GM23338 (cell line): ENCODE measurements at regions not wholly inside any gene's neighbourhood (a gene's known extent, or its start where the extent isn't known, plus 50 kb on each side); places are given as distances from the start of the nearest gene placed in this dataset.
"Not testable (repeated sequence)": the region's sequence is repeated elsewhere in the genome, so short reads cannot be mapped to it uniquely, and the experiment has no call there.

Experiments
- ATAC-seq: fragments of 200-7000 bp; cut with Tn5 transposase; 3 replicates; pipeline ENCODE4 v1.9.1; 2020
- DNase-seq: peaks from one replicate; pipeline ENCODE4 v3.0.0-alpha.2; 2015; ENCODE audit warnings: low spot score
- H2AFZ ChIP-seq: fragments of 200-600 bp; sonication (generic); 2 replicates; pipeline ENCODE4 v1.8.0; 2016; ENCODE audit warnings: antibody characterized with exemption, mild to moderate bottlenecking, moderate library complexity
- H3F3A ChIP-seq: fragments of 200-600 bp; sonication (generic); replicated peaks from 2 replicates; pipeline ENCODE4 v1.8.0; 2017; ENCODE audit warnings: antibody characterized with exemption, mixed run types, low read depth
- H3K27ac ChIP-seq: fragments of 200-600 bp; sonication (generic); 2 replicates; pipeline ENCODE4 v1.6.1; 2016; ENCODE audit warnings: low read depth
- H3K27me3 ChIP-seq: fragments of 200-600 bp; sonication (generic); 2 replicates; pipeline ENCODE4 v1.8.0; 2016; ENCODE audit warnings: mild to moderate bottlenecking, mixed run types, moderate library complexity; ENCODE audit not compliant: insufficient read depth
- H3K36me3 ChIP-seq: fragments of 200-600 bp; sonication (generic); 2 replicates; pipeline ENCODE4 v1.8.0; 2016; ENCODE audit warnings: mild to moderate bottlenecking; ENCODE audit not compliant: insufficient read depth
- H3K4me1 ChIP-seq: fragments of 200-600 bp; sonication (generic); 2 replicates; pipeline ENCODE4 v1.8.0; 2016; ENCODE audit warnings: mild to moderate bottlenecking, moderate library complexity; ENCODE audit not compliant: insufficient read depth
- H3K4me2 ChIP-seq: fragments of 200-600 bp; sonication (generic); 2 replicates; pipeline ENCODE4 v1.7.1; 2017; ENCODE audit warnings: mixed run types
- H3K4me3 ChIP-seq: fragments of 200-600 bp; sonication (generic); 2 replicates; pipeline ENCODE4 v1.6.1; 2016; ENCODE audit warnings: mixed run types
- H3K79me2 ChIP-seq: fragments of 200-600 bp; sonication (generic); replicated peaks from 2 replicates; pipeline ENCODE4 v1.8.0; 2017; ENCODE audit warnings: mild to moderate bottlenecking; ENCODE audit not compliant: insufficient read depth
- H3K9me2 ChIP-seq: fragments of 200-600 bp; sonication (generic); 2 replicates; pipeline ENCODE4 v1.8.0; 2017; ENCODE audit not compliant: insufficient read depth
- H4K20me1 ChIP-seq: fragments of 200-600 bp; sonication (generic); replicated peaks from 2 replicates; pipeline ENCODE4 v1.8.0; 2017; ENCODE audit warnings: mild to moderate bottlenecking; ENCODE audit not compliant: insufficient read depth
- H3K27ac Mint-ChIP-seq: 2 replicates; pipeline ENCODE4 v1.8.0; 2020; ENCODE audit warnings: inconsistent platforms, mild to moderate bottlenecking, moderate library complexity, mixed read lengths
- H3K27me3 Mint-ChIP-seq: 3 replicates; pipeline ENCODE4 v1.8.0; 2022; ENCODE audit warnings: low read depth, mild to moderate bottlenecking, moderate library complexity, mixed read lengths, inconsistent platforms; ENCODE audit not compliant: insufficient read depth, poor library complexity
- H3K36me3 Mint-ChIP-seq: 3 replicates; pipeline ENCODE4 v1.8.0; 2021; ENCODE audit warnings: low read depth, mild to moderate bottlenecking, inconsistent platforms, moderate library complexity, mixed read lengths
- H3K4me1 Mint-ChIP-seq: 3 replicates; pipeline ENCODE4 v1.8.0; 2020; ENCODE audit warnings: mild to moderate bottlenecking, inconsistent platforms, mixed read lengths
- H3K4me3 Mint-ChIP-seq: 3 replicates; pipeline ENCODE4 v1.8.0; 2021; ENCODE audit warnings: moderate library complexity, mild to moderate bottlenecking, inconsistent platforms, mixed read lengths
- H3K9me3 Mint-ChIP-seq: 3 replicates; pipeline ENCODE4 v1.8.0; 2020; ENCODE audit warnings: moderate library complexity, mild to moderate bottlenecking, inconsistent platforms, mixed read lengths
- CREB1 ChIP-seq: fragments of 250-450 bp; sonication (Bioruptor Pico); IDR thresholded peaks from 2 replicates; pipeline ENCODE4 v1.5.0; 2020; ENCODE audit warnings: low read depth, mild to moderate bottlenecking, moderate library complexity
- EZH2 ChIP-seq: fragments of 200-600 bp; sonication (generic); IDR thresholded peaks from one replicate; pipeline ENCODE4 v1.8.0; 2017; ENCODE audit warnings: antibody characterized with exemption, mild to moderate bottlenecking, low read depth; ENCODE audit not compliant: unreplicated experiment
- EZH2phosphoT487 ChIP-seq: fragments of 200-600 bp; sonication (generic); IDR thresholded peaks from one replicate; pipeline ENCODE4 v1.8.1; 2018; ENCODE audit warnings: antibody characterized with exemption; ENCODE audit not compliant: unreplicated experiment
- JUNB ChIP-seq: IDR thresholded peaks from one replicate; pipeline ENCODE4 v1.6.1; 2016; ENCODE audit warnings: antibody characterized with exemption; ENCODE audit not compliant: unreplicated experiment
- NANOG ChIP-seq: IDR thresholded peaks from 2 replicates; pipeline ENCODE4 v1.6.1; 2016; ENCODE audit warnings: antibody characterized with exemption, borderline replicate concordance
- POLR2AphosphoS5 ChIP-seq: IDR thresholded peaks from 2 replicates; pipeline ENCODE4 v1.6.1; 2016; ENCODE audit warnings: antibody characterized with exemption, low read depth
- STAT1 ChIP-seq: IDR thresholded peaks from one replicate; pipeline ENCODE4 v1.6.1; 2016; ENCODE audit warnings: antibody characterized with exemption; ENCODE audit not compliant: unreplicated experiment
- ZNF114 ChIP-seq: fragments of 250-450 bp; sonication (Bioruptor Pico); IDR thresholded peaks from 2 replicates; pipeline ENCODE4 v1.5.0; 2020; ENCODE audit warnings: mild to moderate bottlenecking, moderate library complexity
- ZNF331 ChIP-seq: fragments of 250-450 bp; sonication (Bioruptor Pico); IDR thresholded peaks from 2 replicates; pipeline ENCODE4 v1.5.0; 2020; ENCODE audit warnings: low read depth, mild to moderate bottlenecking, moderate library complexity
- TF ChIP-seq, protein P1 (sequence below): fragments of 250-450 bp; sonication (Bioruptor Pico); IDR thresholded peaks from 2 replicates; pipeline ENCODE4 v1.5.0; 2020; ENCODE audit warnings: mild to moderate bottlenecking, moderate library complexity
- TF ChIP-seq, protein P2 (sequence below), 2 experiments: fragments of 200-600 bp in 1 of 2; sonication (generic) in 1 of 2; conservative IDR thresholded peaks; 2 replicates each; pipeline versions ENCODE4 v1.5.1 to v1.6.1; 2016 to 2017; ENCODE audit warnings: antibody characterized with exemption in 2 of 2, low read depth in 2 of 2, mild to moderate bottlenecking in 2 of 2, moderate library complexity in 1 of 2
- TF ChIP-seq, protein P3 (sequence below): IDR thresholded peaks from one replicate; pipeline ENCODE4 v1.6.1; 2018; ENCODE audit warnings: antibody characterized with exemption; ENCODE audit not compliant: unreplicated experiment

DNA sequence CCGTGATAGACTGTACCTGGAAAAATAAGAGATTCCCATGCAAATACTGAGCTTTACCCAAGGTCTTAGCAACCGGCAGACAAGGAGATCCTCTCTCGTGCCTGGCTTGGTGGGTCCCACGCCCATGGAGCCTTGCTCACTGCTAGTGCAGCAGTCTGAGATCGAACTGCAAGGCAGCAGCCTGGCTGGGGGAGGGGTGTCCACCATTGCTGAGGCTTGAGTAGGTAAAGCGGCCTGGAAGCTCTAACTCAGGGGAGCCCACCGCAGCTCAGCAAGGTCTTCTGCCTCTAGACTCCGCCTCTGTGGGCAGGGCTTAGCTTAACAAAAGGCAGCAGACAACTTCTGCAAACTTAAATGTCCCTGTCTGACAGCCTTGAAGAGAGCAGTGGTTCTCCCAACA lies 778.4 kb upstream of the SLC35B3 start:
- not testable (repeated sequence) for H3K36me3 Mint-ChIP-seq, H3F3A ChIP-seq, H3K27me3 Mint-ChIP-seq, H3K27me3 ChIP-seq, H3K79me2 ChIP-seq, H3K4me3 Mint-ChIP-seq, ATAC-seq, H3K4me3 ChIP-seq, H3K27ac Mint-ChIP-seq, H3K4me2 ChIP-seq, H3K9me2 ChIP-seq, H3K4me1 Mint-ChIP-seq, H3K36me3 ChIP-seq, H3K4me1 ChIP-seq, H4K20me1 ChIP-seq, H3K27ac ChIP-seq
- peaks cover 11% of the 10 kb centered on the region for H3K9me3 Mint-ChIP-seq
- peak; percentile 8 for DNase-seq
- peak overlapping the region; percentile 74; the same call in 1 of the 2 replicates for H2AFZ ChIP-seq

DNA sequence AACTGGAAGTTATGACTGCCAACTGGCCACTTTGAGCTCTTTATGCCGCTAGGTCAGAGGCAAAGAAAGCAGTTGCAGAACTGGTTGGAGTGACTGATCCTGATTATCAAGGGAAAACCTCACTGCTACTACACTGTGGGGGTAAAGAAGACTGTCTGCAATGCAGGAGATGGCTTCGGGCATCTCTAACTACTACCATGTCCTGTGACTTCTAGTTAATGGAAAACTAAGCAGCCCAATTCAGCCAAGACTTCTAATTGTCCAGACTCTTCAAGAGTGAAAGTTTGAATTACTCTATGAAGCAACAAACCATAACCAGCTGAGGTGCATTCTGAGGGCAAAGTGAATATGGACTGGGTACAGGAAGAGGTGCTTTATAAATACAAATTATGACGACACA lies 773.6 kb upstream of the SLC35B3 start:
- Histone ChIP-seq H3K27me3 (no peaks in the 10 kb centered on the region), H4K20me1 (no peaks in the 10 kb centered on the region), H3K9me2 (no peaks in the 10 kb centered on the region), H3K4me1 (no peaks in the 10 kb centered on the region), H3K36me3 (no peaks in the 10 kb centered on the region), H3K4me3 (no peak overlapping the region), H3K4me2 (no peak overlapping the region), H3F3A (no peaks in the 10 kb centered on the region), H3K27ac (no peak overlapping the region), H2AFZ (no peak overlapping the region), H3K79me2 (no peaks in the 10 kb centered on the region)
- Mint-ChIP-seq H3K27ac (no peak overlapping the region), H3K9me3 (no peaks in the 10 kb centered on the region), H3K4me3 (no peak overlapping the region), H3K4me1 (no peaks in the 10 kb centered on the region), H3K27me3 (no peaks in the 10 kb centered on the region), H3K36me3 (no peaks in the 10 kb centered on the region)
- no peak for ATAC-seq
- no peak for DNase-seq
- TF ChIP-seq CREB1 (no peak), EZH2 (no peak), STAT1 (no peak), ZNF114 (CRISPR knock-in tag) (no peak), NANOG (no peak), POLR2AphosphoS5 (no peak), EZH2phosphoT487 (no peak), JUNB (no peak), ZNF331 (CRISPR knock-in tag) (no peak)
- TF ChIP-seq, protein P1, sequence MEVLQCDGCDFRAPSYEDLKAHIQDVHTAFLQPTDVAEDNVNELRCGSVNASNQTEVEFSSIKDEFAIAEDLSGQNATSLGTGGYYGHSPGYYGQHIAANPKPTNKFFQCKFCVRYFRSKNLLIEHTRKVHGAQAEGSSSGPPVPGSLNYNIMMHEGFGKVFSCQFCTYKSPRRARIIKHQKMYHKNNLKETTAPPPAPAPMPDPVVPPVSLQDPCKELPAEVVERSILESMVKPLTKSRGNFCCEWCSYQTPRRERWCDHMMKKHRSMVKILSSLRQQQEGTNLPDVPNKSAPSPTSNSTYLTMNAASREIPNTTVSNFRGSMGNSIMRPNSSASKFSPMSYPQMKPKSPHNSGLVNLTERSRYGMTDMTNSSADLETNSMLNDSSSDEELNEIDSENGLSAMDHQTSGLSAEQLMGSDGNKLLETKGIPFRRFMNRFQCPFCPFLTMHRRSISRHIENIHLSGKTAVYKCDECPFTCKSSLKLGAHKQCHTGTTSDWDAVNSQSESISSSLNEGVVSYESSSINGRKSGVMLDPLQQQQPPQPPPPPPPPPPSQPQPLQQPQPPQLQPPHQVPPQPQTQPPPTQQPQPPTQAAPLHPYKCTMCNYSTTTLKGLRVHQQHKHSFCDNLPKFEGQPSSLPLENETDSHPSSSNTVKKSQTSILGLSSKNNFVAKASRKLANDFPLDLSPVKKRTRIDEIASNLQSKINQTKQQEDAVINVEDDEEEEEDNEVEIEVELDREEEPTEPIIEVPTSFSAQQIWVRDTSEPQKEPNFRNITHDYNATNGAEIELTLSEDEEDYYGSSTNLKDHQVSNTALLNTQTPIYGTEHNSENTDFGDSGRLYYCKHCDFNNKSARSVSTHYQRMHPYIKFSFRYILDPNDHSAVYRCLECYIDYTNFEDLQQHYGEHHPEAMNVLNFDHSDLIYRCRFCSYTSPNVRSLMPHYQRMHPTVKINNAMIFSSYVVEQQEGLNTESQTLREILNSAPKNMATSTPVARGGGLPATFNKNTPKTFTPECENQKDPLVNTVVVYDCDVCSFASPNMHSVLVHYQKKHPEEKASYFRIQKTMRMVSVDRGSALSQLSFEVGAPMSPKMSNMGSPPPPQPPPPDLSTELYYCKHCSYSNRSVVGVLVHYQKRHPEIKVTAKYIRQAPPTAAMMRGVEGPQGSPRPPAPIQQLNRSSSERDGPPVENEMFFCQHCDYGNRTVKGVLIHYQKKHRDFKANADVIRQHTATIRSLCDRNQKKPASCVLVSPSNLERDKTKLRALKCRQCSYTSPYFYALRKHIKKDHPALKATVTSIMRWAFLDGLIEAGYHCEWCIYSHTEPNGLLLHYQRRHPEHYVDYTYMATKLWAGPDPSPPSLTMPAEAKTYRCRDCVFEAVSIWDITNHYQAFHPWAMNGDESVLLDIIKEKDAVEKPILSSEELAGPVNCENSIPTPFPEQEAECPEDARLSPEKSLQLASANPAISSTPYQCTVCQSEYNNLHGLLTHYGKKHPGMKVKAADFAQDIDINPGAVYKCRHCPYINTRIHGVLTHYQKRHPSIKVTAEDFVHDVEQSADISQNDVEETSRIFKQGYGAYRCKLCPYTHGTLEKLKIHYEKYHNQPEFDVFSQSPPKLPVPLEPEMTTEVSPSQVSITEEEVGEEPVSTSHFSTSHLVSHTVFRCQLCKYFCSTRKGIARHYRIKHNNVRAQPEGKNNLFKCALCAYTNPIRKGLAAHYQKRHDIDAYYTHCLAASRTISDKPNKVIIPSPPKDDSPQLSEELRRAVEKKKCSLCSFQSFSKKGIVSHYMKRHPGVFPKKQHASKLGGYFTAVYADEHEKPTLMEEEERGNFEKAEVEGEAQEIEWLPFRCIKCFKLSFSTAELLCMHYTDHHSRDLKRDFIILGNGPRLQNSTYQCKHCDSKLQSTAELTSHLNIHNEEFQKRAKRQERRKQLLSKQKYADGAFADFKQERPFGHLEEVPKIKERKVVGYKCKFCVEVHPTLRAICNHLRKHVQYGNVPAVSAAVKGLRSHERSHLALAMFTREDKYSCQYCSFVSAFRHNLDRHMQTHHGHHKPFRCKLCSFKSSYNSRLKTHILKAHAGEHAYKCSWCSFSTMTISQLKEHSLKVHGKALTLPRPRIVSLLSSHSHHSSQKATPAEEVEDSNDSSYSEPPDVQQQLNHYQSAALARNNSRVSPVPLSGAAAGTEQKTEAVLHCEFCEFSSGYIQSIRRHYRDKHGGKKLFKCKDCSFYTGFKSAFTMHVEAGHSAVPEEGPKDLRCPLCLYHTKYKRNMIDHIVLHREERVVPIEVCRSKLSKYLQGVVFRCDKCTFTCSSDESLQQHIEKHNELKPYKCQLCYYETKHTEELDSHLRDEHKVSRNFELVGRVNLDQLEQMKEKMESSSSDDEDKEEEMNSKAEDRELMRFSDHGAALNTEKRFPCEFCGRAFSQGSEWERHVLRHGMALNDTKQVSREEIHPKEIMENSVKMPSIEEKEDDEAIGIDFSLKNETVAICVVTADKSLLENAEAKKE (CRISPR knock-in tag): no peak
- TF ChIP-seq, protein P2, sequence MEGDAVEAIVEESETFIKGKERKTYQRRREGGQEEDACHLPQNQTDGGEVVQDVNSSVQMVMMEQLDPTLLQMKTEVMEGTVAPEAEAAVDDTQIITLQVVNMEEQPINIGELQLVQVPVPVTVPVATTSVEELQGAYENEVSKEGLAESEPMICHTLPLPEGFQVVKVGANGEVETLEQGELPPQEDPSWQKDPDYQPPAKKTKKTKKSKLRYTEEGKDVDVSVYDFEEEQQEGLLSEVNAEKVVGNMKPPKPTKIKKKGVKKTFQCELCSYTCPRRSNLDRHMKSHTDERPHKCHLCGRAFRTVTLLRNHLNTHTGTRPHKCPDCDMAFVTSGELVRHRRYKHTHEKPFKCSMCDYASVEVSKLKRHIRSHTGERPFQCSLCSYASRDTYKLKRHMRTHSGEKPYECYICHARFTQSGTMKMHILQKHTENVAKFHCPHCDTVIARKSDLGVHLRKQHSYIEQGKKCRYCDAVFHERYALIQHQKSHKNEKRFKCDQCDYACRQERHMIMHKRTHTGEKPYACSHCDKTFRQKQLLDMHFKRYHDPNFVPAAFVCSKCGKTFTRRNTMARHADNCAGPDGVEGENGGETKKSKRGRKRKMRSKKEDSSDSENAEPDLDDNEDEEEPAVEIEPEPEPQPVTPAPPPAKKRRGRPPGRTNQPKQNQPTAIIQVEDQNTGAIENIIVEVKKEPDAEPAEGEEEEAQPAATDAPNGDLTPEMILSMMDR (conservative IDR thresholded peaks at IDR 0.05; ENCODE audit: low read depth in 2 of 2): no peak
- TF ChIP-seq, protein P3, sequence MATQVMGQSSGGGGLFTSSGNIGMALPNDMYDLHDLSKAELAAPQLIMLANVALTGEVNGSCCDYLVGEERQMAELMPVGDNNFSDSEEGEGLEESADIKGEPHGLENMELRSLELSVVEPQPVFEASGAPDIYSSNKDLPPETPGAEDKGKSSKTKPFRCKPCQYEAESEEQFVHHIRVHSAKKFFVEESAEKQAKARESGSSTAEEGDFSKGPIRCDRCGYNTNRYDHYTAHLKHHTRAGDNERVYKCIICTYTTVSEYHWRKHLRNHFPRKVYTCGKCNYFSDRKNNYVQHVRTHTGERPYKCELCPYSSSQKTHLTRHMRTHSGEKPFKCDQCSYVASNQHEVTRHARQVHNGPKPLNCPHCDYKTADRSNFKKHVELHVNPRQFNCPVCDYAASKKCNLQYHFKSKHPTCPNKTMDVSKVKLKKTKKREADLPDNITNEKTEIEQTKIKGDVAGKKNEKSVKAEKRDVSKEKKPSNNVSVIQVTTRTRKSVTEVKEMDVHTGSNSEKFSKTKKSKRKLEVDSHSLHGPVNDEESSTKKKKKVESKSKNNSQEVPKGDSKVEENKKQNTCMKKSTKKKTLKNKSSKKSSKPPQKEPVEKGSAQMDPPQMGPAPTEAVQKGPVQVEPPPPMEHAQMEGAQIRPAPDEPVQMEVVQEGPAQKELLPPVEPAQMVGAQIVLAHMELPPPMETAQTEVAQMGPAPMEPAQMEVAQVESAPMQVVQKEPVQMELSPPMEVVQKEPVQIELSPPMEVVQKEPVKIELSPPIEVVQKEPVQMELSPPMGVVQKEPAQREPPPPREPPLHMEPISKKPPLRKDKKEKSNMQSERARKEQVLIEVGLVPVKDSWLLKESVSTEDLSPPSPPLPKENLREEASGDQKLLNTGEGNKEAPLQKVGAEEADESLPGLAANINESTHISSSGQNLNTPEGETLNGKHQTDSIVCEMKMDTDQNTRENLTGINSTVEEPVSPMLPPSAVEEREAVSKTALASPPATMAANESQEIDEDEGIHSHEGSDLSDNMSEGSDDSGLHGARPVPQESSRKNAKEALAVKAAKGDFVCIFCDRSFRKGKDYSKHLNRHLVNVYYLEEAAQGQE: no peak
